ENCODE measurements at regions not wholly inside any gene's neighbourhood (a gene's known extent, or its start where the extent isn't known, plus 50 kb on each side); places are given as distances from the start of the nearest gene placed in this dataset.

- Mint-ChIP-seq H3K4me1 (no peaks in the 10 kb centered on the region), H3K4me3 (no peak overlapping the region), H3K36me3 (no peaks in the 10 kb centered on the region), H3K27me3 (ENCODE audit: low read depth in 3 of 3) (peaks cover 0 to 11% (median 4%) of the 10 kb centered on the region in 3 donors), H3K9me3 (peaks cover 0 to 2% (median 0%) of the 10 kb centered on the region in 7 donors), H3K27ac (no peak overlapping the region)
- Histone ChIP-seq H3K4me2 (replicated peaks; ENCODE audit: extremely low read depth, low read length, poor library complexity, severe bottlenecking) (no peak overlapping the region), H2AFZ (ENCODE audit: insufficient read depth, low read depth, low read length, poor library complexity, severe bottlenecking) (no peak overlapping the region), H3K9ac (ENCODE audit: insufficient read depth, low read length, poor library complexity, severe bottlenecking) (no peak overlapping the region), H3K4me3 (replicated peaks in 1 of 3; ENCODE audit: low read depth in 2 of 3, low read length in 3 of 3) (no peak overlapping the region), H3K4me1 (ENCODE audit: control insufficient read depth in 1 of 2, insufficient read depth in 2 of 2, low read length in 2 of 2) (no peaks in the 10 kb centered on the region), H3K27me3 (ENCODE audit: control insufficient read depth in 2 of 2, insufficient read depth in 2 of 2, low read length in 2 of 2) (no peaks in the 10 kb centered on the region), H3K27ac (ENCODE audit: low read depth in 1 of 2, low read length in 2 of 2) (no peak overlapping the region), H4K20me1 (ENCODE audit: insufficient read depth, low read length) (no peaks in the 10 kb centered on the region), H3K9me3 (replicated peaks in 1 of 2; ENCODE audit: control insufficient read depth in 1 of 2, insufficient read depth in 1 of 2, low read length in 2 of 2) (no peaks in the 10 kb centered on the region), H3K36me3 (replicated peaks in 1 of 2; ENCODE audit: control insufficient read depth in 1 of 2, insufficient read depth in 2 of 2, low read length in 2 of 2) (no peaks in the 10 kb centered on the region), H3K79me2 (ENCODE audit: insufficient read depth, low read length) (no peaks in the 10 kb centered on the region)
- TF ChIP-seq CTCF (IDR thresholded peaks at IDR 0.05): no peak
- intact Hi-C loops (cut with micrococcal nuclease): no loop called here
- DNase-seq: no peak
- 97% methylated on average over 3 of the region's 6 CpGs for WGBS (ENCODE audit: insufficient coverage)
These were observed 96.6 kb upstream of the PARD3 start for GRCh38 chr10:34911661-34912205.

- intact Hi-C loops (cut with micrococcal nuclease): no loop called here
- H3K36me3 Mint-ChIP-seq: no peaks in the 10 kb centered on the region
- WGBS (ENCODE audit: insufficient coverage): 100% methylated on average over 1 of the region's 5 CpGs
- Histone ChIP-seq H2AFZ (ENCODE audit: insufficient read depth, low read depth, low read length, poor library complexity, severe bottlenecking) (no peak overlapping the region), H3K4me2 (replicated peaks; ENCODE audit: extremely low read depth, low read length, poor library complexity, severe bottlenecking) (no peak overlapping the region), H3K4me1 (ENCODE audit: control insufficient read depth in 1 of 2, insufficient read depth in 2 of 2, low read length in 2 of 2) (no peaks in the 10 kb centered on the region), H3K9ac (ENCODE audit: insufficient read depth, low read length, poor library complexity, severe bottlenecking) (no peak overlapping the region), H3K27me3 (ENCODE audit: control insufficient read depth in 2 of 2, insufficient read depth in 2 of 2, low read length in 2 of 2) (no peaks in the 10 kb centered on the region), H3K9me3 (replicated peaks in 1 of 2; ENCODE audit: control insufficient read depth in 1 of 2, insufficient read depth in 1 of 2, low read length in 2 of 2) (no peaks in the 10 kb centered on the region), H3K27ac (ENCODE audit: low read depth in 1 of 2, low read length in 2 of 2) (no peak overlapping the region), H3K36me3 (replicated peaks in 1 of 2; ENCODE audit: control insufficient read depth in 1 of 2, insufficient read depth in 2 of 2, low read length in 2 of 2) (no peaks in the 10 kb centered on the region), H3K4me3 (replicated peaks in 1 of 3; ENCODE audit: low read depth in 2 of 3, low read length in 3 of 3) (no peak overlapping the region), H4K20me1 (ENCODE audit: insufficient read depth, low read length) (no peaks in the 10 kb centered on the region), H3K79me2 (ENCODE audit: insufficient read depth, low read length) (no peaks in the 10 kb centered on the region)
- H3K9me3 Mint-ChIP-seq: peaks cover 0 to 2% (median 0%) of the 10 kb centered on the region in 7 donors
- H3K4me3 Mint-ChIP-seq: no peak overlapping the region
- DNase-seq: no peak
- no peaks in the 10 kb centered on the region for H3K4me1 Mint-ChIP-seq
- H3K27ac Mint-ChIP-seq: no peak overlapping the region
- TF ChIP-seq CTCF (IDR thresholded peaks at IDR 0.05): no peak
- peaks cover 5 to 17% (median 8%) of the 10 kb centered on the region in 3 donors for H3K27me3 Mint-ChIP-seq (ENCODE audit: low read depth in 3 of 3)
These were observed 93.4 kb upstream of the PARD3 start for GRCh38 chr10:34908481-34908880.

Measured in CD14-positive monocyte (primary cell).